ENCODE measurements at regions not wholly inside any gene's neighbourhood (a gene's known extent, or its start where the extent isn't known, plus 50 kb on each side); places are given as distances from the start of the nearest gene placed in this dataset.

DNA sequence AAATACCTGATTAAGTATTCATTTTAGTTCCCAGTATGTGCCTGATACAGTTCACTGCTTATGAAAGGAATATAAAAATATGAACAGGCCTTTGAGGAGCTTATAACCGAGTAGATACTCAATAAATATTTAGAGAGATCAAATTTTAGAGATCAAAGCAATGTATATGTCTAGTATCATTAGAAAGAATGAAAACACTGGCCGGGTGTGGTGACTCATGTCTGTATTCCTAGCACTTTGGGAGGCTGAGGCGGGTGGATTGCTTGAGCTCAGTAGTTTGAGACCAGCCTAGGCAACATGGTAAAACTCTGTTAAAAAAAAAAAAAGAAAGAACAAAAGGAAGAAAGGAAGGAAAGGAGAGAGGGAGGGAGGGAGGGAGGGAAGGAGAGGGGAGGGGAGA, 113.2 kb upstream of the EEA1 start:
- POLR2A ChIA-PET (ENCODE audit: partially characterized antibody) = no interaction called here

More for the DNA sequence above, 113.2 kb upstream of the EEA1 start:
- Histone ChIP-seq H3K56ac (replicated peaks; ENCODE audit: insufficient read length, low read depth, low read length) (no peak overlapping the region), H3K4me2 (ENCODE audit: insufficient read depth in 1 of 2, low read depth in 2 of 2, low read length in 2 of 2) (no peak overlapping the region), H3K23me2 (ENCODE audit: low read depth, low read length) (no peaks in the 10 kb centered on the region), H2AFZ (ENCODE audit: low read length) (no peak overlapping the region), H3K4me3 (ENCODE audit: extremely low read depth in 1 of 4, insufficient read depth in 2 of 4, low read depth in 3 of 4, low read length in 4 of 4) (no peak overlapping the region), H3K9me3 (ENCODE audit: insufficient read depth in 2 of 2, low read depth in 1 of 2, low read length in 1 of 2) (no peaks in the 10 kb centered on the region), H3K14ac (ENCODE audit: insufficient read length) (no peak overlapping the region), H3K4ac (replicated peaks; ENCODE audit: insufficient read length, low read depth, low read length) (no peak overlapping the region), H2BK120ac (replicated peaks; ENCODE audit: low read depth, low read length) (no peak overlapping the region), H4K91ac (replicated peaks; ENCODE audit: insufficient read length, low read length) (no peak overlapping the region), H3K79me2 (ENCODE audit: control insufficient read depth in 1 of 2, insufficient read depth in 2 of 2, low read length in 2 of 2) (no peaks in the 10 kb centered on the region), H3K23ac (ENCODE audit: insufficient read length) (no peak overlapping the region), H2BK15ac (ENCODE audit: low read length) (no peak overlapping the region), H2BK20ac (ENCODE audit: low read length) (no peak overlapping the region), H4K5ac (ENCODE audit: insufficient read length, low read depth, low read length) (no peak overlapping the region), H3K9ac (replicated peaks in 1 of 4; ENCODE audit: extremely low read depth in 1 of 4, low read depth in 3 of 4, low read length in 3 of 4) (no peak overlapping the region), H3K79me1 (ENCODE audit: low read depth, low read length) (no peaks in the 10 kb centered on the region), H4K20me1 (replicated peaks in 1 of 2; ENCODE audit: control insufficient read depth in 1 of 2, insufficient read depth in 2 of 2, low read length in 2 of 2) (no peaks in the 10 kb centered on the region), H3K36me3 (ENCODE audit: control insufficient read depth in 2 of 4, insufficient read depth in 4 of 4, low read length in 3 of 4) (no peaks in the 10 kb centered on the region), H2BK5ac (ENCODE audit: low read depth, low read length) (no peak overlapping the region), H3K18ac (ENCODE audit: extremely low read depth, low read length) (no peak overlapping the region), H3K27ac (ENCODE audit: low read depth, low read length) (no peak overlapping the region), H2BK12ac (ENCODE audit: low read depth, low read length) (no peak overlapping the region), H4K8ac (ENCODE audit: extremely low read depth, insufficient read depth, low read length) (no peak overlapping the region), H3K27me3 (replicated peaks in 1 of 4; ENCODE audit: control insufficient read depth in 3 of 4, extremely low read depth in 1 of 4, insufficient read depth in 3 of 4, low read length in 3 of 4) (no peaks in the 10 kb centered on the region), H2AK5ac (ENCODE audit: low read depth, low read length) (no peak overlapping the region), H3K4me1 (replicated peaks in 1 of 4; ENCODE audit: control insufficient read depth in 3 of 4, insufficient read depth in 4 of 4, low read length in 3 of 4) (no peaks in the 10 kb centered on the region)
- WGBS, 2 experiments (ENCODE audit: extremely low coverage in 1 of 2, insufficient coverage in 1 of 2, insufficient read length in 1 of 2, insufficient replicate concordance in 2 of 2, low coverage in 1 of 2, low lambda C conversion rate in 2 of 2, missing lambda C conversion rate in 1 of 2) = 98% methylated on average over 3 of the region's 3 CpGs; no CpG with 5 or more reads in 1 of the 2 experiments
- TF ChIP-seq SRF (IDR thresholded peaks at IDR 0.05; ENCODE audit: low read depth, low read length) (no peak), BACH1 (IDR thresholded peaks at IDR 0.05; ENCODE audit: low read length) (no peak), CREB1 (IDR thresholded peaks at IDR 0.05) (no peak), BCL11A (IDR thresholded peaks at IDR 0.05; ENCODE audit: low read depth in 2 of 2, low read length in 2 of 2) (no peak), EP300 (IDR thresholded peaks at IDR 0.05; ENCODE audit: borderline replicate concordance in 1 of 2, low read depth in 2 of 2, low read length in 2 of 2) (no peak), CBX5 (IDR thresholded peaks at IDR 0.05; ENCODE audit: low read depth, low read length) (no peak), TAF1 (IDR thresholded peaks at IDR 0.05; ENCODE audit: low read depth, low read length) (no peak)
- TF ChIP-seq, protein P1, sequence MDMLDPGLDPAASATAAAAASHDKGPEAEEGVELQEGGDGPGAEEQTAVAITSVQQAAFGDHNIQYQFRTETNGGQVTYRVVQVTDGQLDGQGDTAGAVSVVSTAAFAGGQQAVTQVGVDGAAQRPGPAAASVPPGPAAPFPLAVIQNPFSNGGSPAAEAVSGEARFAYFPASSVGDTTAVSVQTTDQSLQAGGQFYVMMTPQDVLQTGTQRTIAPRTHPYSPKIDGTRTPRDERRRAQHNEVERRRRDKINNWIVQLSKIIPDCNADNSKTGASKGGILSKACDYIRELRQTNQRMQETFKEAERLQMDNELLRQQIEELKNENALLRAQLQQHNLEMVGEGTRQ (IDR thresholded peaks at IDR 0.05; ENCODE audit: low read length) = no peak
- TF ChIP-seq, protein P2, sequence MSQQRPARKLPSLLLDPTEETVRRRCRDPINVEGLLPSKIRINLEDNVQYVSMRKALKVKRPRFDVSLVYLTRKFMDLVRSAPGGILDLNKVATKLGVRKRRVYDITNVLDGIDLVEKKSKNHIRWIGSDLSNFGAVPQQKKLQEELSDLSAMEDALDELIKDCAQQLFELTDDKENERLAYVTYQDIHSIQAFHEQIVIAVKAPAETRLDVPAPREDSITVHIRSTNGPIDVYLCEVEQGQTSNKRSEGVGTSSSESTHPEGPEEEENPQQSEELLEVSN (IDR thresholded peaks at IDR 0.05) = no peak
- TF ChIP-seq, protein P3, sequence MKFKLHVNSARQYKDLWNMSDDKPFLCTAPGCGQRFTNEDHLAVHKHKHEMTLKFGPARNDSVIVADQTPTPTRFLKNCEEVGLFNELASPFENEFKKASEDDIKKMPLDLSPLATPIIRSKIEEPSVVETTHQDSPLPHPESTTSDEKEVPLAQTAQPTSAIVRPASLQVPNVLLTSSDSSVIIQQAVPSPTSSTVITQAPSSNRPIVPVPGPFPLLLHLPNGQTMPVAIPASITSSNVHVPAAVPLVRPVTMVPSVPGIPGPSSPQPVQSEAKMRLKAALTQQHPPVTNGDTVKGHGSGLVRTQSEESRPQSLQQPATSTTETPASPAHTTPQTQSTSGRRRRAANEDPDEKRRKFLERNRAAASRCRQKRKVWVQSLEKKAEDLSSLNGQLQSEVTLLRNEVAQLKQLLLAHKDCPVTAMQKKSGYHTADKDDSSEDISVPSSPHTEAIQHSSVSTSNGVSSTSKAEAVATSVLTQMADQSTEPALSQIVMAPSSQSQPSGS (IDR thresholded peaks at IDR 0.05; ENCODE audit: low read length) = no peak
- DNase-seq (ENCODE audit: low read depth in 1 of 2, low spot score in 2 of 2) = no peak
- FAIRE-seq = no peak
- CTCF ChIA-PET (ENCODE audit: partially characterized antibody) = interaction anchor here (3.3 kb wide), 1 partner anchor 56 kb away, joined by 11 read pairs; no protein-coding TSS in a partner anchor

Measured in H1 (cell line).